GM20000 (cell line): ENCODE measurements at regions not wholly inside any gene's neighbourhood (a gene's known extent, or its start where the extent isn't known, plus 50 kb on each side); places are given as distances from the start of the nearest gene placed in this dataset.

Source experiments
- DNase-seq: peaks from one replicate; pipeline ENCODE4 v3.0.0; 2012; ENCODE audit warnings: low spot score
- CTCF ChIP-seq: IDR thresholded peaks from 2 replicates; pipeline ENCODE4 v1.5.1; 2012; ENCODE audit warnings: mild to moderate bottlenecking, control low read depth; ENCODE audit errors: extremely low read depth, missing control alignments

DNA sequence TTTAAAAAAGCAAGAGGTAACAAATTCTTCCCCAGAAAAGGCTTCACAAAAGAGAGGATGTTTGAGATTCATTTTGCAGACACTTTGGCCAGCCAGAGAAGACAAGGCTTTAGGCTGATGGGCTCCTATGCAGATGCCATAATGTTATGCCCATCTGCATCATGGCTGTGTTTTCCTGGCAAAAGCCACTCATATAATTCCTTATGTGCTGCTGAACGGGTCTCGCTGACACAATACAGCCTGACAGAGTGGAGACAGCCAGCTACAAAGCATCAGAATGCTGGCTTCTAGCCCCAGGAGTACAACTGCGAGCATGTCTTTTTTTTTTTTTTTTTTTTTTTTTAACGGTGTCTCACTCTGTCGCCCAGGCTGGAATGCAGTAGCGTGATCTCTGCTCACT is 1157.4 kb upstream of the AUTS2 start:
- DNase-seq = no peak
- no peak for TF ChIP-seq CTCF

DNA sequence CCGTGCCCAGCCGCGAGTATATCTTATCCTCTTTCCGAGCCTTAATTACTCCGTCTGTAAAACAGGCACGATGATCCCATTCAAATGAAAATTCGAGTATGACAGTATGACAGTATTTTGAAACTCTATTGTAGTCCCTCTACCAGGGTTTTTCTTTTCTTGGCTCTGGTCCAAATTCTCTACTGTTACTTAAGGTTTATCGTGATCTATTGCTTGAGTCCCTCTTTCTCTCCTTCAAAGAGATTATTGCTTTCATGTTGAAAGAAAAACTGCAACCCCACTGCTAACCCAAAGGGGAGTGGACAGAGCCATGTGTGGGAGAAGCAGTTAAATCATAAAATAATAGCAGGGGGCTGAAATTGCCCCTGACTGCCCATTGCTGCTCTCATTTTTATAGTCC is 1156.6 kb upstream of the AUTS2 start:
- DNase-seq = no peak
- TF ChIP-seq CTCF = no peak

- no peak for TF ChIP-seq CTCF
- DNase-seq = no peak
Observed at GRCh38 chr7:68442931-68443631, 1155.2 kb upstream of the AUTS2 start.

DNA sequence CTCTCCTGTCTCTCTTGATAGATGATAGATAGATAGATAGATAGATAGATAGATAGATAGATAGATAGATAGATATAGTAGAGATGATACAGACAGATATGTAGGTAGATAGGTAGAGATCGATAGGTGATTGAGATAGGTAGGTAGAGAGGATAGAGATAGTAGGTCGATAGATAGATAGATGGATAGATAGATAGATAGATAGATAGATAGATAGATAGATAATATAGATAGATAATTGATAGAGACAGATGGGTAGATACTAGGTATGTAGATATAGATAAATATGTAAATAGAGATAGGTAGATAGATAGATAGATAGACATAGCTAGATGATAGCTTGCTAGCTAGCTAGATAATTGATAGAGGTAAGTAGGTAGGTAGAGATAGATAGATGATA is 1154.2 kb upstream of the AUTS2 start:
- TF ChIP-seq CTCF = no peak
- no peak for DNase-seq

- no peak for DNase-seq
- no peak for TF ChIP-seq CTCF
Observed at GRCh38 chr7:68444956-68445355, 1153.3 kb upstream of the AUTS2 start.

- DNase-seq = no peak
- TF ChIP-seq CTCF = no peak
Observed at GRCh38 chr7:68446183-68446582, 1152.1 kb upstream of the AUTS2 start.

GRCh38 chr7:68449099-68449498 is 1149.2 kb upstream of the AUTS2 start:
- no peak for TF ChIP-seq CTCF
- no peak for DNase-seq
